T47D (cell line): ENCODE measurements at regions not wholly inside any gene's neighbourhood (a gene's known extent, or its start where the extent isn't known, plus 50 kb on each side); places are given as distances from the start of the nearest gene placed in this dataset.

Source experiments
- DNase-seq, 2 experiments: peaks; one replicate each; pipeline versions ENCODE4 v3.0.0 to v3.0.0-alpha.2; 2011 to 2012; ENCODE audit warnings: low read depth in 1 of 2, low spot score in 1 of 2
- JUND ChIP-seq: IDR thresholded peaks from 2 replicates; pipeline ENCODE4 v1.6.1; 2012; ENCODE audit warnings: low read depth
- in situ Hi-C: cut with HindIII; loops from 2 replicates; pipeline ENCODE4 v1.10.0; 2016; ENCODE audit warnings: low sequenced_read_pairs, low pct_unique_long_range_greater_than_20kb

GRCh38 chr2:65652066-65652465 lies 219.7 kb upstream of the SPRED2 start:
- no peak for TF ChIP-seq JUND
- DNase-seq, result no peak
- in situ Hi-C loops, result no loop called here

- in situ Hi-C loops, result no loop called here
- no peak for TF ChIP-seq JUND
- no peak for DNase-seq
These were observed 217.6 kb upstream of the SPRED2 start for GRCh38 chr2:65649811-65650589.

GRCh38 chr2:65647249-65647842 lies 214.9 kb upstream of the SPRED2 start:
- TF ChIP-seq JUND, result no peak
- in situ Hi-C loops, result no loop called here
- DNase-seq, result no peak

- DNase-seq, result no peak
- in situ Hi-C loops, result no loop called here
- no peak for TF ChIP-seq JUND
These were observed 208.3 kb upstream of the SPRED2 start for GRCh38 chr2:65640793-65641103.

- no peak for TF ChIP-seq JUND
- in situ Hi-C loops, result no loop called here
- peak in 1 of 2 experiments; percentile 18 for DNase-seq
These were observed 206.9 kb upstream of the SPRED2 start for GRCh38 chr2:65639156-65639864.

- in situ Hi-C loops, result no loop called here
- TF ChIP-seq JUND, result no peak
- DNase-seq, result peak in 1 of 2 experiments; percentile 11
These were observed 206.0 kb upstream of the SPRED2 start for GRCh38 chr2:65638443-65638842.

- DNase-seq, result no peak
- in situ Hi-C loops, result no loop called here
- no peak for TF ChIP-seq JUND
These were observed 204.5 kb upstream of the SPRED2 start for GRCh38 chr2:65636813-65637483.

GRCh38 chr2:65636024-65636423 lies 203.6 kb upstream of the SPRED2 start:
- in situ Hi-C loops, result no loop called here
- TF ChIP-seq JUND, result no peak
- DNase-seq, result no peak

- in situ Hi-C loops, result no loop called here
- no peak for TF ChIP-seq JUND
These were observed 201.9 kb upstream of the SPRED2 start for GRCh38 chr2:65634304-65634703.

GRCh38 chr2:65630643-65631042 lies 198.2 kb upstream of the SPRED2 start:
- TF ChIP-seq JUND, result no peak
- in situ Hi-C loops, result no loop called here

More at GRCh38 chr2:65634304-65634703, 201.9 kb upstream of the SPRED2 start:
- no peak for DNase-seq

GRCh38 chr2:65628156-65628555 lies 195.8 kb upstream of the SPRED2 start:
- in situ Hi-C loops, result no loop called here
- no peak for TF ChIP-seq JUND
- DNase-seq, result no peak

More at GRCh38 chr2:65630643-65631042, 198.2 kb upstream of the SPRED2 start:
- no peak for DNase-seq

- in situ Hi-C loops, result no loop called here
- DNase-seq, result no peak
- no peak for TF ChIP-seq JUND
These were observed 194.4 kb upstream of the SPRED2 start for GRCh38 chr2:65626831-65627230.

- no peak for TF ChIP-seq JUND
- no peak for DNase-seq
- in situ Hi-C loops, result no loop called here
These were observed 193.6 kb upstream of the SPRED2 start for GRCh38 chr2:65625982-65626381.
